ENCODE measurements at regions not wholly inside any gene's neighbourhood (a gene's known extent, or its start where the extent isn't known, plus 50 kb on each side); places are given as distances from the start of the nearest gene placed in this dataset.

DNA sequence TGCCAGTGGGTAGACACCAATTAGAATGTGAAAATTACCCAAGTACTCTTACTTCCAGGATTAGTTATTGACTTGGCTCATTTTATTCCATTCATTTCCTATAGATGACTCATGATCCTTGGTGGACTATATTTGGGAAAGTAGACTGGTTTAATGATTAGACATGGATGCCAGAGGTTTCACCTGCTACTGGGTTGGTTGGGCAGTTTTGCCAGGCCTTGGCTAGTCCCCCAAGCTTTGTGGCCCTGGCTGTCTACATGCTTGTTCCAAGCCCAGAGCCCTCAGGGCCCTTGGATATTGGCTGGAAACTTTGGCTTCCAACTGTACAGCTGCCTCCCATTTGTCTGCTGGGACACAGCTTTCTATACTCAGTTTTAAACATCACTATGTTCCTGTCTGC lies 104.1 kb downstream of the ZFP64 start:
- Histone ChIP-seq H3K4me1 (ENCODE audit: control insufficient read depth in 4 of 4, insufficient read depth in 4 of 4, low read length in 3 of 4) (no peaks in the 10 kb centered on the region), H3K4me3 (ENCODE audit: low read depth in 1 of 3, low read length in 3 of 3) (peak overlapping the region in 1 of 3 donors; percentile 8)

DNA sequence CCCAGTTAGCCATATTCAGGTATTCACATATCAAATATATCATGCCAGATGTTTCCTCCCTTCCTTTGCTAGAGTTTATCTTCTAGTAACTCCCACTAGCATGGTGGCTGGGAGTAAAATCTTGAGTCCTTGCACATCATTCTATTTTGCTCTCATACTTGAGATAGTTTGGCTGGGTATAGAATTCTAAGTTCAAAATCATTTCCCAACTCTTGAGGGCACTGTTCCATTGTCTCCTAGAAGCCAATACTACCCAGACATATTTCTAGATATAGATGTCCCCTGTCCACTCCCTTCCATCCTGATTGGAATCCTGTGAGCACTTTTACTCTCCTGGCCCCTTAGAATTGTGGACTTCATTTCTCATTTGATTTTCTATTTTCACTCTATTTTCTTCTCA lies 104.7 kb downstream of the ZFP64 start:
- Histone ChIP-seq H3K4me1 (ENCODE audit: control insufficient read depth in 4 of 4, insufficient read depth in 4 of 4, low read length in 3 of 4) (no peaks in the 10 kb centered on the region), H3K27me3 (ENCODE audit: control insufficient read depth in 4 of 4, insufficient read depth in 4 of 4, low read length in 3 of 4) (no peaks in the 10 kb centered on the region), H3K27ac (ENCODE audit: low read depth in 1 of 2, low read length in 2 of 2) (no peak overlapping the region), H3K4me3 (ENCODE audit: low read depth in 1 of 3, low read length in 3 of 3) (no peak overlapping the region), H3K9me3 (ENCODE audit: control insufficient read depth in 4 of 4, low read length in 3 of 4) (peaks cover 3 to 12% (median 6%) of the 10 kb centered on the region in 4 donors), H3K36me3 (ENCODE audit: control insufficient read depth in 4 of 4, insufficient read depth in 3 of 4, low read depth in 1 of 4, low read length in 3 of 4) (peaks cover 0 to 14% (median 7%) of the 10 kb centered on the region in 4 donors), H3K9ac (ENCODE audit: low read depth in 1 of 2, low read length in 2 of 2) (no peak overlapping the region)
- TF ChIP-seq ATF3 (IDR thresholded peaks at IDR 0.05) (no peak), HNF4G (IDR thresholded peaks at IDR 0.05) (no peak), HNF4A (conservative IDR thresholded peaks at IDR 0.05) (no peak), EGR1 (IDR thresholded peaks at IDR 0.05; ENCODE audit: low read depth in 2 of 2) (no peak), RXRA (IDR thresholded peaks at IDR 0.05) (no peak)
- TF ChIP-seq, protein P1, sequence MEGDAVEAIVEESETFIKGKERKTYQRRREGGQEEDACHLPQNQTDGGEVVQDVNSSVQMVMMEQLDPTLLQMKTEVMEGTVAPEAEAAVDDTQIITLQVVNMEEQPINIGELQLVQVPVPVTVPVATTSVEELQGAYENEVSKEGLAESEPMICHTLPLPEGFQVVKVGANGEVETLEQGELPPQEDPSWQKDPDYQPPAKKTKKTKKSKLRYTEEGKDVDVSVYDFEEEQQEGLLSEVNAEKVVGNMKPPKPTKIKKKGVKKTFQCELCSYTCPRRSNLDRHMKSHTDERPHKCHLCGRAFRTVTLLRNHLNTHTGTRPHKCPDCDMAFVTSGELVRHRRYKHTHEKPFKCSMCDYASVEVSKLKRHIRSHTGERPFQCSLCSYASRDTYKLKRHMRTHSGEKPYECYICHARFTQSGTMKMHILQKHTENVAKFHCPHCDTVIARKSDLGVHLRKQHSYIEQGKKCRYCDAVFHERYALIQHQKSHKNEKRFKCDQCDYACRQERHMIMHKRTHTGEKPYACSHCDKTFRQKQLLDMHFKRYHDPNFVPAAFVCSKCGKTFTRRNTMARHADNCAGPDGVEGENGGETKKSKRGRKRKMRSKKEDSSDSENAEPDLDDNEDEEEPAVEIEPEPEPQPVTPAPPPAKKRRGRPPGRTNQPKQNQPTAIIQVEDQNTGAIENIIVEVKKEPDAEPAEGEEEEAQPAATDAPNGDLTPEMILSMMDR (IDR thresholded peaks at IDR 0.05; ENCODE audit: low read depth, low read length, missing input control), result no peak
- TF ChIP-seq, protein P2, sequence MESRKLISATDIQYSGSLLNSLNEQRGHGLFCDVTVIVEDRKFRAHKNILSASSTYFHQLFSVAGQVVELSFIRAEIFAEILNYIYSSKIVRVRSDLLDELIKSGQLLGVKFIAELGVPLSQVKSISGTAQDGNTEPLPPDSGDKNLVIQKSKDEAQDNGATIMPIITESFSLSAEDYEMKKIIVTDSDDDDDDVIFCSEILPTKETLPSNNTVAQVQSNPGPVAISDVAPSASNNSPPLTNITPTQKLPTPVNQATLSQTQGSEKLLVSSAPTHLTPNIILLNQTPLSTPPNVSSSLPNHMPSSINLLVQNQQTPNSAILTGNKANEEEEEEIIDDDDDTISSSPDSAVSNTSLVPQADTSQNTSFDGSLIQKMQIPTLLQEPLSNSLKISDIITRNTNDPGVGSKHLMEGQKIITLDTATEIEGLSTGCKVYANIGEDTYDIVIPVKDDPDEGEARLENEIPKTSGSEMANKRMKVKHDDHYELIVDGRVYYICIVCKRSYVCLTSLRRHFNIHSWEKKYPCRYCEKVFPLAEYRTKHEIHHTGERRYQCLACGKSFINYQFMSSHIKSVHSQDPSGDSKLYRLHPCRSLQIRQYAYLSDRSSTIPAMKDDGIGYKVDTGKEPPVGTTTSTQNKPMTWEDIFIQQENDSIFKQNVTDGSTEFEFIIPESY (IDR thresholded peaks at IDR 0.05), result no peak
- no peak for DNase-seq (ENCODE audit: low spot score)

More for the DNA sequence above, 104.1 kb downstream of the ZFP64 start:
- TF ChIP-seq, protein P1 (IDR thresholded peaks at IDR 0.05; ENCODE audit: low read depth, low read length, missing input control), result no peak
- TF ChIP-seq GABPA (IDR thresholded peaks at IDR 0.05 in 1 of 2, conservative IDR thresholded peaks at IDR 0.05 in 1 of 2) (no peak), TAF1 (conservative IDR thresholded peaks at IDR 0.05) (no peak), MAX (IDR thresholded peaks at IDR 0.05) (no peak), REST (IDR thresholded peaks at IDR 0.05) (no peak), FOXA1 (IDR thresholded peaks at IDR 0.05) (no peak)
- no peaks in the 10 kb centered on the region for H3K27me3 ChIP-seq (ENCODE audit: control insufficient read depth in 4 of 4, insufficient read depth in 4 of 4, low read length in 3 of 4)
- H3K9ac ChIP-seq (ENCODE audit: low read depth in 1 of 2, low read length in 2 of 2), result no peak overlapping the region
- H3K36me3 ChIP-seq (ENCODE audit: control insufficient read depth in 4 of 4, insufficient read depth in 3 of 4, low read depth in 1 of 4, low read length in 3 of 4), result peaks cover 0 to 14% (median 7%) of the 10 kb centered on the region in 4 donors
- H3K9me3 ChIP-seq (ENCODE audit: control insufficient read depth in 4 of 4, low read length in 3 of 4), result peaks cover 3 to 12% (median 6%) of the 10 kb centered on the region in 4 donors
- H3K27ac ChIP-seq (ENCODE audit: low read depth in 1 of 2, low read length in 2 of 2), result no peak overlapping the region
- DNase-seq (ENCODE audit: low spot score), result no peak

Measured in liver (tissue), 7 donors.